ENCODE measurements at regions not wholly inside any gene's neighbourhood (a gene's known extent, or its start where the extent isn't known, plus 50 kb on each side); places are given as distances from the start of the nearest gene placed in this dataset.

DNA sequence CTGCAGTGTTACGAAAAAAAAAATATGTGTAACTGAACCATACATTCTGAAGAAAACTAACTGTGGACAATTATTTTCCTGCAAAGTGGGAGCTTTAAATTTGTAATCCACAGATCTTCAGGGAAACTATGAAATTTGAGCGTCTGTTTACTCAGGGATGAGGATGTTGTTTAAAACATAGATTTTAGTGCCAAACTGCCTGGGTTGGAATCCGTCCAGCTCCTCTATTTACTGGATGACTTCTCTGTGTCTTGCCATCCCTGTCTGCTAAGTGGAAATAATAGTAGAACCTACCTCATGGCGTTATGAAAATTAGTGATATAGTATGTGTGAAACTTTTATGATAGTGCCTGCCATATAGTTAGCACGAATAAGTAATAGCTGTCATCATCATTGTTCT, 666.5 kb downstream of the SQOR start:
- TF ChIP-seq, protein P1, sequence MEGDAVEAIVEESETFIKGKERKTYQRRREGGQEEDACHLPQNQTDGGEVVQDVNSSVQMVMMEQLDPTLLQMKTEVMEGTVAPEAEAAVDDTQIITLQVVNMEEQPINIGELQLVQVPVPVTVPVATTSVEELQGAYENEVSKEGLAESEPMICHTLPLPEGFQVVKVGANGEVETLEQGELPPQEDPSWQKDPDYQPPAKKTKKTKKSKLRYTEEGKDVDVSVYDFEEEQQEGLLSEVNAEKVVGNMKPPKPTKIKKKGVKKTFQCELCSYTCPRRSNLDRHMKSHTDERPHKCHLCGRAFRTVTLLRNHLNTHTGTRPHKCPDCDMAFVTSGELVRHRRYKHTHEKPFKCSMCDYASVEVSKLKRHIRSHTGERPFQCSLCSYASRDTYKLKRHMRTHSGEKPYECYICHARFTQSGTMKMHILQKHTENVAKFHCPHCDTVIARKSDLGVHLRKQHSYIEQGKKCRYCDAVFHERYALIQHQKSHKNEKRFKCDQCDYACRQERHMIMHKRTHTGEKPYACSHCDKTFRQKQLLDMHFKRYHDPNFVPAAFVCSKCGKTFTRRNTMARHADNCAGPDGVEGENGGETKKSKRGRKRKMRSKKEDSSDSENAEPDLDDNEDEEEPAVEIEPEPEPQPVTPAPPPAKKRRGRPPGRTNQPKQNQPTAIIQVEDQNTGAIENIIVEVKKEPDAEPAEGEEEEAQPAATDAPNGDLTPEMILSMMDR (IDR thresholded peaks at IDR 0.05; ENCODE audit: insufficient read depth, low read depth, low read length), result no peak
- TF ChIP-seq EZH2 (IDR thresholded peaks at IDR 0.05; ENCODE audit: insufficient read depth, low read length), result no peak

Measured in astrocyte (in vitro differentiated cells and primary cell).